CD14-positive monocyte (primary cell): ENCODE measurements at regions not wholly inside any gene's neighbourhood (a gene's known extent, or its start where the extent isn't known, plus 50 kb on each side); places are given as distances from the start of the nearest gene placed in this dataset.
"Not testable (repeated sequence)": the region's sequence is repeated elsewhere in the genome, so short reads cannot be mapped to it uniquely, and the experiment has no call there.

Experiments used
- DNase-seq, 3 donors: peaks; one replicate each; pipeline ENCODE4 v3.0.0-alpha.2; 2011 to 2022
- H2AFZ ChIP-seq: 2 replicates; pipeline ENCODE4 v1.6.0; 2012; ENCODE audit warnings: mild to moderate bottlenecking, low read depth, low read length, inconsistent platforms; ENCODE audit not compliant: insufficient read depth, poor library complexity, severe bottlenecking
- H3K27ac ChIP-seq, 2 donors: 1 replicate in 1 of 2; 2 replicates in 1 of 2; pipeline ENCODE4 v1.5.1; 2012 to 2013; ENCODE audit warnings: low read length in 2 of 2, control low read depth in 1 of 2, inconsistent platforms in 1 of 2, low read depth in 1 of 2, mild to moderate bottlenecking in 1 of 2
- H3K27me3 ChIP-seq, 2 donors: one replicate each; pipeline versions ENCODE4 v1.6.0 to v1.6.1; 2011 to 2013; ENCODE audit warnings: low read length in 2 of 2; ENCODE audit not compliant: control insufficient read depth in 2 of 2, insufficient read depth in 2 of 2
- H3K36me3 ChIP-seq, 2 donors: replicated peaks in 1 of 2; 1 replicate in 1 of 2; 2 replicates in 1 of 2; pipeline versions ENCODE4 v1.5.1 to v1.6.1; 2012 to 2013; ENCODE audit warnings: low read length in 2 of 2, control low read depth in 1 of 2, inconsistent platforms in 1 of 2, mild to moderate bottlenecking in 1 of 2; ENCODE audit not compliant: insufficient read depth in 2 of 2, control insufficient read depth in 1 of 2
- H3K4me1 ChIP-seq, 2 donors: 1 replicate in 1 of 2; 2 replicates in 1 of 2; pipeline versions ENCODE4 v1.5.1 to v1.6.1; 2012 to 2013; ENCODE audit warnings: low read length in 2 of 2, control low read depth in 1 of 2, inconsistent platforms in 1 of 2, mild to moderate bottlenecking in 1 of 2, moderate library complexity in 1 of 2; ENCODE audit not compliant: insufficient read depth in 2 of 2, control insufficient read depth in 1 of 2
- H3K4me2 ChIP-seq: replicated peaks from 2 replicates; pipeline ENCODE3; 2012; ENCODE audit warnings: low read length, moderate library complexity, mild to moderate bottlenecking; ENCODE audit not compliant: poor library complexity, severe bottlenecking; ENCODE audit errors: extremely low read depth
- H3K4me3 ChIP-seq, 3 experiments: fragments of 200-600 bp in 1 of 3; sonication (generic) in 1 of 3; replicated peaks in 1 of 3; 1 replicate in 2 of 3; 2 replicates in 1 of 3; pipeline ENCODE4 v1.5.1; 2011 to 2013; ENCODE audit warnings: low read length in 3 of 3, mild to moderate bottlenecking in 3 of 3, control low read depth in 2 of 3, low read depth in 2 of 3, inconsistent platforms in 1 of 3, moderate library complexity in 1 of 3
- H3K79me2 ChIP-seq: 2 replicates; pipeline ENCODE4 v1.6.0; 2012; ENCODE audit warnings: mild to moderate bottlenecking, control low read depth, inconsistent platforms, low read length, moderate library complexity; ENCODE audit not compliant: insufficient read depth
- H3K9ac ChIP-seq: 2 replicates; pipeline ENCODE4 v1.6.0; 2017; ENCODE audit warnings: low read length, mild to moderate bottlenecking; ENCODE audit not compliant: insufficient read depth, poor library complexity, severe bottlenecking
- H3K9me3 ChIP-seq, 2 donors: replicated peaks in 1 of 2; 1 replicate in 1 of 2; 2 replicates in 1 of 2; pipeline versions ENCODE4 v1.5.1 to v1.6.1; 2012 to 2013; ENCODE audit warnings: low read length in 2 of 2, control low read depth in 1 of 2; ENCODE audit not compliant: control insufficient read depth in 1 of 2, insufficient read depth in 1 of 2
- H4K20me1 ChIP-seq: 2 replicates; pipeline ENCODE4 v1.6.0; 2012; ENCODE audit warnings: mild to moderate bottlenecking, low read length, control low read depth, moderate library complexity; ENCODE audit not compliant: insufficient read depth
- H3K27ac Mint-ChIP-seq, 7 donors: one replicate each; pipeline ENCODE4 v1.8.0; 2020; ENCODE audit warnings: mild to moderate bottlenecking in 7 of 7, mixed read lengths in 7 of 7, moderate library complexity in 6 of 7, inconsistent platforms in 2 of 7
- H3K27me3 Mint-ChIP-seq, 3 donors: one replicate each; pipeline ENCODE4 v1.8.0; 2021 to 2022; ENCODE audit warnings: low read depth in 3 of 3, mild to moderate bottlenecking in 3 of 3, mixed read lengths in 3 of 3, moderate library complexity in 3 of 3, inconsistent platforms in 1 of 3
- H3K36me3 Mint-ChIP-seq, 2 donors: one replicate each; pipeline ENCODE4 v1.8.0; 2020; ENCODE audit warnings: mixed read lengths in 2 of 2, inconsistent platforms in 1 of 2, mild to moderate bottlenecking in 1 of 2
- H3K4me1 Mint-ChIP-seq: one replicate; pipeline ENCODE4 v1.8.0; 2020; ENCODE audit warnings: mild to moderate bottlenecking, mixed read lengths
- H3K4me3 Mint-ChIP-seq, 2 donors: one replicate each; pipeline ENCODE4 v1.8.0; 2020; ENCODE audit warnings: mild to moderate bottlenecking in 2 of 2, mixed read lengths in 2 of 2, moderate library complexity in 1 of 2
- H3K9me3 Mint-ChIP-seq, 7 donors: one replicate each; pipeline ENCODE4 v1.8.0; 2020 to 2022; ENCODE audit warnings: mixed read lengths in 7 of 7, mild to moderate bottlenecking in 6 of 7, moderate library complexity in 6 of 7, inconsistent platforms in 2 of 7
- WGBS: methylation state at CpG from one replicate; pipeline ENCODE4 v1.1.5; 2013; ENCODE audit warnings: missing lambda C conversion rate; ENCODE audit not compliant: insufficient coverage; 5-methylcytosine and 5-hydroxymethylcytosine counted together
- intact Hi-C, 2 donors: fragments of 100-400 bp; cut with micrococcal nuclease; formaldehyde crosslinking; loops; one replicate each; pipeline versions ENCODE4 v1.15.0 to v1.15.1; 2023
- TF ChIP-seq, protein P1 (sequence below): fragments of 200-600 bp; IDR thresholded peaks from one replicate; pipeline ENCODE4 v1.8.0; 2022; ENCODE audit warnings: antibody characterized with exemption, mild to moderate bottlenecking

GRCh38 chr4:45423896-45424295, 697.5 kb upstream of the GNPDA2 start:
- TF ChIP-seq, protein P1, sequence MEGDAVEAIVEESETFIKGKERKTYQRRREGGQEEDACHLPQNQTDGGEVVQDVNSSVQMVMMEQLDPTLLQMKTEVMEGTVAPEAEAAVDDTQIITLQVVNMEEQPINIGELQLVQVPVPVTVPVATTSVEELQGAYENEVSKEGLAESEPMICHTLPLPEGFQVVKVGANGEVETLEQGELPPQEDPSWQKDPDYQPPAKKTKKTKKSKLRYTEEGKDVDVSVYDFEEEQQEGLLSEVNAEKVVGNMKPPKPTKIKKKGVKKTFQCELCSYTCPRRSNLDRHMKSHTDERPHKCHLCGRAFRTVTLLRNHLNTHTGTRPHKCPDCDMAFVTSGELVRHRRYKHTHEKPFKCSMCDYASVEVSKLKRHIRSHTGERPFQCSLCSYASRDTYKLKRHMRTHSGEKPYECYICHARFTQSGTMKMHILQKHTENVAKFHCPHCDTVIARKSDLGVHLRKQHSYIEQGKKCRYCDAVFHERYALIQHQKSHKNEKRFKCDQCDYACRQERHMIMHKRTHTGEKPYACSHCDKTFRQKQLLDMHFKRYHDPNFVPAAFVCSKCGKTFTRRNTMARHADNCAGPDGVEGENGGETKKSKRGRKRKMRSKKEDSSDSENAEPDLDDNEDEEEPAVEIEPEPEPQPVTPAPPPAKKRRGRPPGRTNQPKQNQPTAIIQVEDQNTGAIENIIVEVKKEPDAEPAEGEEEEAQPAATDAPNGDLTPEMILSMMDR = no peak
- Mint-ChIP-seq H3K9me3 (peaks cover 2 to 21% (median 10%) of the 10 kb centered on the region in 7 donors), H3K27me3 (no peaks in the 10 kb centered on the region), H3K4me3 (no peak overlapping the region), H3K36me3 (no peaks in the 10 kb centered on the region), H3K27ac (no peak overlapping the region), H3K4me1 (no peaks in the 10 kb centered on the region)
- no peak for DNase-seq
- Histone ChIP-seq H3K4me3 (no peak overlapping the region), H2AFZ (no peak overlapping the region), H4K20me1 (no peaks in the 10 kb centered on the region), H3K79me2 (no peaks in the 10 kb centered on the region), H3K9me3 (peaks cover 0 to 14% of the 10 kb centered on the region in 2 donors), H3K4me1 (no peaks in the 10 kb centered on the region), H3K27ac (no peak overlapping the region), H3K9ac (no peak overlapping the region), H3K36me3 (no peaks in the 10 kb centered on the region), H3K27me3 (no peaks in the 10 kb centered on the region), H3K4me2 (no peak overlapping the region)
- intact Hi-C loops = no loop called here
- WGBS = 81% methylated on average over 2 of the region's 3 CpGs

GRCh38 chr4:45420091-45420674, 693.8 kb upstream of the GNPDA2 start:
- H3K27ac ChIP-seq, H2AFZ ChIP-seq, DNase-seq, H4K20me1 ChIP-seq, H3K27me3 ChIP-seq, H3K36me3 Mint-ChIP-seq, H3K4me3 ChIP-seq, H3K27ac Mint-ChIP-seq, H3K36me3 ChIP-seq, H3K4me3 Mint-ChIP-seq, H3K4me1 ChIP-seq, H3K79me2 ChIP-seq, H3K27me3 Mint-ChIP-seq, H3K9ac ChIP-seq, H3K4me2 ChIP-seq, H3K4me1 Mint-ChIP-seq, intact Hi-C loops: not testable (repeated sequence)
- H3K9me3 ChIP-seq = peaks cover 0 to 14% of the 10 kb centered on the region in 2 donors
- WGBS = 95% methylated on average over 18 of the region's 21 CpGs
- H3K9me3 Mint-ChIP-seq = peaks cover 2 to 21% (median 10%) of the 10 kb centered on the region in 7 donors
